G401.6 (cell line): ENCODE measurements at regions not wholly inside any gene's neighbourhood (a gene's known extent, or its start where the extent isn't known, plus 50 kb on each side); places are given as distances from the start of the nearest gene placed in this dataset.
"Not testable (repeated sequence)": the region's sequence is repeated elsewhere in the genome, so short reads cannot be mapped to it uniquely, and the experiment has no call there.

ENCODE experiments used
- FAIRE-seq: peaks from 2 replicates; lab custom pipeline; 2012; peaks lifted over from hg19 to GRCh38; lab: Jason Lieb, UNC

GRCh38 chr2:160550048-160550447, 56.4 kb upstream of the RBMS1 start:
- no peak for FAIRE-seq

- no peak for FAIRE-seq
Measured at GRCh38 chr2:160551259-160551658, 57.7 kb upstream of the RBMS1 start.

GRCh38 chr2:160555420-160556071, 61.9 kb upstream of the RBMS1 start:
- no peak for FAIRE-seq

GRCh38 chr2:160557903-160558302, 64.3 kb upstream of the RBMS1 start:
- FAIRE-seq, result no peak

- no peak for FAIRE-seq
Measured at GRCh38 chr2:160558531-160558930, 64.9 kb upstream of the RBMS1 start.

- FAIRE-seq, result no peak
Measured at GRCh38 chr2:160561551-160562295, 68.1 kb upstream of the RBMS1 start.

GRCh38 chr2:160562730-160563129, 69.1 kb upstream of the RBMS1 start:
- no peak for FAIRE-seq

- FAIRE-seq, result no peak
Measured at GRCh38 chr2:160564591-160564990, 71.0 kb upstream of the RBMS1 start.

GRCh38 chr2:160565099-160565845, 71.7 kb upstream of the RBMS1 start:
- FAIRE-seq, result no peak

GRCh38 chr2:160566717-160567116, 73.1 kb upstream of the RBMS1 start:
- no peak for FAIRE-seq

- FAIRE-seq, result no peak
Measured at GRCh38 chr2:160568856-160569255, 75.2 kb upstream of the RBMS1 start.

- no peak for FAIRE-seq
Measured at GRCh38 chr2:160570376-160570775, 76.8 kb upstream of the RBMS1 start.

- FAIRE-seq, result no peak
Measured at GRCh38 chr2:160574468-160575140, 81.0 kb upstream of the RBMS1 start.

GRCh38 chr2:160575368-160575767, 81.8 kb upstream of the RBMS1 start:
- FAIRE-seq, result no peak

GRCh38 chr2:160576054-160576499, 82.5 kb upstream of the RBMS1 start:
- FAIRE-seq, result no peak

- FAIRE-seq, result not testable (repeated sequence)
Measured at GRCh38 chr2:160577081-160577480, 83.5 kb upstream of the RBMS1 start.

GRCh38 chr2:160581035-160581434, 87.4 kb upstream of the RBMS1 start:
- no peak for FAIRE-seq

- no peak for FAIRE-seq
Measured at GRCh38 chr2:160581448-160581847, 87.8 kb upstream of the RBMS1 start.

GRCh38 chr2:160582081-160582480, 88.5 kb upstream of the RBMS1 start:
- no peak for FAIRE-seq

- FAIRE-seq, result peak; percentile 37
Measured at GRCh38 chr2:160582490-160583145, 89.0 kb upstream of the RBMS1 start.

GRCh38 chr2:160583146-160583535, 89.5 kb upstream of the RBMS1 start:
- no peak for FAIRE-seq
